ENCODE measurements at regions not wholly inside any gene's neighbourhood (a gene's known extent, or its start where the extent isn't known, plus 50 kb on each side); places are given as distances from the start of the nearest gene placed in this dataset.
"Not testable (repeated sequence)": the region's sequence is repeated elsewhere in the genome, so short reads cannot be mapped to it uniquely, and the experiment has no call there.

GRCh38 chr20:10109641-10110040, 74.9 kb downstream of the ANKEF1 start:
- in situ Hi-C loops (cut with HindIII; ENCODE audit: low pct_unique_long_range_greater_than_20kb, low sequenced_read_pairs) = no loop called here

GRCh38 chr20:10110151-10110550, 75.4 kb downstream of the ANKEF1 start:
- in situ Hi-C loops (cut with HindIII; ENCODE audit: low pct_unique_long_range_greater_than_20kb, low sequenced_read_pairs) = no loop called here
- DNase-seq (ENCODE audit: low read depth) = no peak

More at GRCh38 chr20:10109641-10110040, 74.9 kb downstream of the ANKEF1 start:
- DNase-seq (ENCODE audit: low read depth) = no peak

- DNase-seq (ENCODE audit: low read depth) = no peak
- in situ Hi-C loops (cut with HindIII; ENCODE audit: low pct_unique_long_range_greater_than_20kb, low sequenced_read_pairs) = no loop called here
These were observed 76.6 kb downstream of the ANKEF1 start for GRCh38 chr20:10111139-10111958.

- no peak for DNase-seq (ENCODE audit: low read depth)
- in situ Hi-C loops (cut with HindIII; ENCODE audit: low pct_unique_long_range_greater_than_20kb, low sequenced_read_pairs) = no loop called here
These were observed 77.1 kb downstream of the ANKEF1 start for GRCh38 chr20:10111959-10112250.

GRCh38 chr20:10113746-10114145, 79.0 kb downstream of the ANKEF1 start:
- in situ Hi-C loops (cut with HindIII; ENCODE audit: low pct_unique_long_range_greater_than_20kb, low sequenced_read_pairs) = no loop called here
- no peak for DNase-seq (ENCODE audit: low read depth)

GRCh38 chr20:10114598-10114997, 79.8 kb downstream of the ANKEF1 start:
- in situ Hi-C loops (cut with HindIII; ENCODE audit: low pct_unique_long_range_greater_than_20kb, low sequenced_read_pairs) = no loop called here
- no peak for DNase-seq (ENCODE audit: low read depth)

- in situ Hi-C loops (cut with HindIII; ENCODE audit: low pct_unique_long_range_greater_than_20kb, low sequenced_read_pairs) = no loop called here
- no peak for DNase-seq (ENCODE audit: low read depth)
These were observed 80.2 kb downstream of the ANKEF1 start for GRCh38 chr20:10115021-10115420.

GRCh38 chr20:10119336-10119735, 84.5 kb downstream of the ANKEF1 start:
- no peak for DNase-seq (ENCODE audit: low read depth)
- in situ Hi-C loops (cut with HindIII; ENCODE audit: low pct_unique_long_range_greater_than_20kb, low sequenced_read_pairs) = no loop called here

GRCh38 chr20:10124883-10125282, 90.1 kb downstream of the ANKEF1 start:
- in situ Hi-C loops (cut with HindIII; ENCODE audit: low pct_unique_long_range_greater_than_20kb, low sequenced_read_pairs); DNase-seq (ENCODE audit: low read depth): not testable (repeated sequence)

- in situ Hi-C loops (cut with HindIII; ENCODE audit: low pct_unique_long_range_greater_than_20kb, low sequenced_read_pairs) = no loop called here
- peak; percentile 6 for DNase-seq (ENCODE audit: low read depth)
These were observed 91.0 kb downstream of the ANKEF1 start for GRCh38 chr20:10125757-10126156.

GRCh38 chr20:10129749-10130148, 88.9 kb upstream of the SNAP25 start:
- in situ Hi-C loops (cut with HindIII; ENCODE audit: low pct_unique_long_range_greater_than_20kb, low sequenced_read_pairs) = no loop called here
- DNase-seq (ENCODE audit: low read depth) = no peak

GRCh38 chr20:10131732-10132345, 86.8 kb upstream of the SNAP25 start:
- in situ Hi-C loops (cut with HindIII; ENCODE audit: low pct_unique_long_range_greater_than_20kb, low sequenced_read_pairs) = no loop called here
- DNase-seq (ENCODE audit: low read depth) = no peak

GRCh38 chr20:10132387-10132786, 86.2 kb upstream of the SNAP25 start:
- in situ Hi-C loops (cut with HindIII; ENCODE audit: low pct_unique_long_range_greater_than_20kb, low sequenced_read_pairs) = no loop called here
- no peak for DNase-seq (ENCODE audit: low read depth)

GRCh38 chr20:10133532-10133931, 85.1 kb upstream of the SNAP25 start:
- DNase-seq (ENCODE audit: low read depth) = no peak
- in situ Hi-C loops (cut with HindIII; ENCODE audit: low pct_unique_long_range_greater_than_20kb, low sequenced_read_pairs) = no loop called here

- DNase-seq (ENCODE audit: low read depth) = no peak
- in situ Hi-C loops (cut with HindIII; ENCODE audit: low pct_unique_long_range_greater_than_20kb, low sequenced_read_pairs) = no loop called here
These were observed 84.5 kb upstream of the SNAP25 start for GRCh38 chr20:10134176-10134575.

GRCh38 chr20:10135438-10135837, 83.2 kb upstream of the SNAP25 start:
- in situ Hi-C loops (cut with HindIII; ENCODE audit: low pct_unique_long_range_greater_than_20kb, low sequenced_read_pairs) = no loop called here
- DNase-seq (ENCODE audit: low read depth) = no peak

- in situ Hi-C loops (cut with HindIII; ENCODE audit: low pct_unique_long_range_greater_than_20kb, low sequenced_read_pairs) = no loop called here
- DNase-seq (ENCODE audit: low read depth) = no peak
These were observed 81.6 kb upstream of the SNAP25 start for GRCh38 chr20:10137032-10137431.

- in situ Hi-C loops (cut with HindIII; ENCODE audit: low pct_unique_long_range_greater_than_20kb, low sequenced_read_pairs) = no loop called here
- DNase-seq (ENCODE audit: low read depth) = no peak
These were observed 81.1 kb upstream of the SNAP25 start for GRCh38 chr20:10137533-10137932.

- no peak for DNase-seq (ENCODE audit: low read depth)
- in situ Hi-C loops (cut with HindIII; ENCODE audit: low pct_unique_long_range_greater_than_20kb, low sequenced_read_pairs) = no loop called here
These were observed 61.1 kb upstream of the SNAP25 start for GRCh38 chr20:10157549-10157948.

- DNase-seq (ENCODE audit: low read depth) = no peak
- in situ Hi-C loops (cut with HindIII; ENCODE audit: low pct_unique_long_range_greater_than_20kb, low sequenced_read_pairs) = no loop called here
These were observed 51.6 kb upstream of the SNAP25 start for GRCh38 chr20:10167040-10167439.
